ENCODE measurements at regions not wholly inside any gene's neighbourhood (a gene's known extent, or its start where the extent isn't known, plus 50 kb on each side); places are given as distances from the start of the nearest gene placed in this dataset.
A peak's percentile ranks its signal among the peaks of the same experiment; 100 is the strongest.

- Histone ChIP-seq H3K27me3 (no peaks in the 10 kb centered on the region), H3K27ac (peak overlapping the region in 2 of 3 donors; percentile 66 to 87), H3K9me3 (no peaks in the 10 kb centered on the region), H3K36me3 (no peaks in the 10 kb centered on the region), H3K4me1 (peaks cover 0 to 60% (median 30%) of the 10 kb centered on the region in 4 donors), H3K4me3 (no peak overlapping the region)
- TF ChIP-seq POLR2A (IDR thresholded peaks at IDR 0.05) = no peak
- TF ChIP-seq, protein P1, sequence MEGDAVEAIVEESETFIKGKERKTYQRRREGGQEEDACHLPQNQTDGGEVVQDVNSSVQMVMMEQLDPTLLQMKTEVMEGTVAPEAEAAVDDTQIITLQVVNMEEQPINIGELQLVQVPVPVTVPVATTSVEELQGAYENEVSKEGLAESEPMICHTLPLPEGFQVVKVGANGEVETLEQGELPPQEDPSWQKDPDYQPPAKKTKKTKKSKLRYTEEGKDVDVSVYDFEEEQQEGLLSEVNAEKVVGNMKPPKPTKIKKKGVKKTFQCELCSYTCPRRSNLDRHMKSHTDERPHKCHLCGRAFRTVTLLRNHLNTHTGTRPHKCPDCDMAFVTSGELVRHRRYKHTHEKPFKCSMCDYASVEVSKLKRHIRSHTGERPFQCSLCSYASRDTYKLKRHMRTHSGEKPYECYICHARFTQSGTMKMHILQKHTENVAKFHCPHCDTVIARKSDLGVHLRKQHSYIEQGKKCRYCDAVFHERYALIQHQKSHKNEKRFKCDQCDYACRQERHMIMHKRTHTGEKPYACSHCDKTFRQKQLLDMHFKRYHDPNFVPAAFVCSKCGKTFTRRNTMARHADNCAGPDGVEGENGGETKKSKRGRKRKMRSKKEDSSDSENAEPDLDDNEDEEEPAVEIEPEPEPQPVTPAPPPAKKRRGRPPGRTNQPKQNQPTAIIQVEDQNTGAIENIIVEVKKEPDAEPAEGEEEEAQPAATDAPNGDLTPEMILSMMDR (IDR thresholded peaks at IDR 0.05) = no peak
- DNase-seq = peak in 2 of 3 donors; percentile 45 to 62
- 39% methylated on average over 4 of the region's 4 CpGs for WGBS (ENCODE audit: insufficient coverage, low coverage, low lambda C conversion rate, missing lambda C conversion rate)
- intact Hi-C loops (cut with DNase I) = loop anchor here in 1 of 2 donors (10.0 kb wide), 1 partner anchor 345 kb away; no protein-coding TSS in a partner anchor
- ATAC-seq = peak in 3 of 4 donors; percentile 8 to 43 (median 9)
Measured at GRCh38 chr6:134519465-134519864, 201.6 kb upstream of the SGK1 start.

DNA sequence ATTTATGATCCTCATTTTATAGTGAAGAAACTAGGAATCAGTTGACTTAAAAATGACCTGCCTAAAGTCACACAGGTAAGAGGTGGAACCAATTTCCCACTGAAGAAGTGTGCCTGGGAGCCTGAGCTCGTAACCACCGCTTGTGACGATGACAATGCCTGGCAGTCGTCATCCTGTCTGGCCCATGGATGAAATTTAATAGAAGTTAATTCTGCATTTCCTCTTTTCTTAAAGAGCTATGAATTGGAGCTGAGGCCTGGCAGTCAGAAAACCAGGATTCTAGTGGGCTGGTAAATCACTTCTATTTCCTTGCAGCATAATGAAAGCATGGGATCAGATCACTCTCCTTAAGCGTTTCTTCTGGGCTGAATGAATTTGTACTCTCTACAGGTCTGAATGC, 200.0 kb upstream of the SGK1 start:
- H3K27ac ChIP-seq = peak overlapping the region; percentile 66 to 87 (median 74)
- peaks cover 0 to 45% (median 22%) of the 10 kb centered on the region in 4 donors for H3K4me1 ChIP-seq
- WGBS (ENCODE audit: insufficient coverage, low coverage, low lambda C conversion rate, missing lambda C conversion rate) = 63% methylated on average over 5 of the region's 5 CpGs
- no peaks in the 10 kb centered on the region for H3K9me3 ChIP-seq
- ATAC-seq = peak in 3 of 4 donors; percentile 3 to 9 (median 6)
- no peaks in the 10 kb centered on the region for H3K27me3 ChIP-seq
- intact Hi-C loops (cut with DNase I) = loop anchor here in 1 of 2 donors (10.0 kb wide), 1 partner anchor 343 kb away; no protein-coding TSS in a partner anchor
- no peak for DNase-seq
- H3K36me3 ChIP-seq = no peaks in the 10 kb centered on the region
- TF ChIP-seq POLR2A (IDR thresholded peaks at IDR 0.05) = no peak
- TF ChIP-seq, protein P1 (IDR thresholded peaks at IDR 0.05) = no peak
- no peak overlapping the region for H3K4me3 ChIP-seq

DNA sequence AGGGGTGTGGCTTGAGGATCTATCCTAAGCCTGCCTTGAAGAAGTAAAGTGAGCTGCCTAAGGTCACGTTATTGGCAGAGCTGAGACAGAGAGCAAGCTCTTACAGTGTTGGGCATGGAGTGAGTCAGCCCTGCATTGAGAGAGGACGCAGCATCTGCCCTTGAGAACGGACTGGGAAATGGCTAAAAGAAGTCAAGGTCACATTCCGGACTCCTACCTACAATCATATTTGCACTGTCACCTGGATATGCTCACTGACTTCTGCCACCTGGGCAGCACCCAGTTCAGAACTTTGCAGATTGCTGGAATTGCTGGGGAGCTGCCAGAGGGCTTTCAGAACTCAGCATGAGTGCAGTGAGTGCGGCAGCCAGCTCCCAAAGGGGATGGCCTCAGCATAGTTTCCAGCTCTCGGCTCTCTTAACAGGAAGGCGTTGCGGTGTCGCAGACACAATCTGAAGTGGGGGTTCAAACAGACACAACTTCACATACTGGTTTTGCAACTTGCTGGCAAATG, 199.3 kb upstream of the SGK1 start:
- no peaks in the 10 kb centered on the region for H3K9me3 ChIP-seq
- H3K27ac ChIP-seq = peak overlapping the region; percentile 66 to 87 (median 74)
- no peaks in the 10 kb centered on the region for H3K27me3 ChIP-seq
- no peak overlapping the region for H3K4me3 ChIP-seq
- intact Hi-C loops (cut with DNase I) = loop anchor here in 1 of 2 donors (10.0 kb wide), 1 partner anchor 342 kb away; no protein-coding TSS in a partner anchor
- H3K4me1 ChIP-seq = peaks cover 0 to 39% (median 19%) of the 10 kb centered on the region in 4 donors
- ATAC-seq = peak; percentile 76 to 89 (median 84)
- no peaks in the 10 kb centered on the region for H3K36me3 ChIP-seq
- DNase-seq = peak; percentile 92 to 94 (median 94)
- 22% methylated on average over 8 of the region's 9 CpGs for WGBS (ENCODE audit: insufficient coverage, low coverage, low lambda C conversion rate, missing lambda C conversion rate)
- TF ChIP-seq, protein P1 (IDR thresholded peaks at IDR 0.05) = no peak
- TF ChIP-seq POLR2A (IDR thresholded peaks at IDR 0.05) = peak; percentile 60

DNA sequence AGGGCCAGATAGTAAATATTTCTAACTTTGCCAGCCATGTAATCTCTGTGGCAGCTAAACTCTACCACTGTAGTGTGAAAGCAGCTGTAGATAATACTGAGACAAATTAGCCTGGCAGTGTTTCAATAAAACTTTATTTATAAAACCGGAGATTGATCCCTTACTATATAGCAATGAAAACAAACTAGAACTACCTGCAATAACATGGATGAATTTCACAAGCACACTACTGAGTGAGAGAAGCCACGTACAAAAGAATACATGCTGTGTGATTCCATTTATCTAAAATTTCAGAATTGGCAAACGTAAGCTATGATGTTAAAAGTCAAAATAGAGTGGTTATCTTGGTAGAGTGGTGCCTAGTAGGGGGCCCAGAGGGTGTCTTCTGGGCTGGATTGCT, 198.7 kb upstream of the SGK1 start:
- H3K36me3 ChIP-seq = no peaks in the 10 kb centered on the region
- 48% methylated on average over 3 of the region's 3 CpGs for WGBS (ENCODE audit: insufficient coverage, low coverage, low lambda C conversion rate, missing lambda C conversion rate)
- H3K4me1 ChIP-seq = peaks cover 0 to 36% (median 17%) of the 10 kb centered on the region in 4 donors
- TF ChIP-seq, protein P1 (IDR thresholded peaks at IDR 0.05) = no peak
- TF ChIP-seq POLR2A (IDR thresholded peaks at IDR 0.05) = no peak
- H3K27me3 ChIP-seq = no peaks in the 10 kb centered on the region
- H3K4me3 ChIP-seq = no peak overlapping the region
- intact Hi-C loops (cut with DNase I) = loop anchor here in 1 of 2 donors (10.0 kb wide), 1 partner anchor 342 kb away; no protein-coding TSS in a partner anchor
- H3K9me3 ChIP-seq = no peaks in the 10 kb centered on the region
- ATAC-seq = no peak
- H3K27ac ChIP-seq = peak overlapping the region; percentile 66 to 87 (median 74)
- DNase-seq = no peak

Measured in right lobe of liver (tissue), 6 donors.